ENCODE measurements at regions not wholly inside any gene's neighbourhood (a gene's known extent, or its start where the extent isn't known, plus 50 kb on each side); places are given as distances from the start of the nearest gene placed in this dataset.

DNA sequence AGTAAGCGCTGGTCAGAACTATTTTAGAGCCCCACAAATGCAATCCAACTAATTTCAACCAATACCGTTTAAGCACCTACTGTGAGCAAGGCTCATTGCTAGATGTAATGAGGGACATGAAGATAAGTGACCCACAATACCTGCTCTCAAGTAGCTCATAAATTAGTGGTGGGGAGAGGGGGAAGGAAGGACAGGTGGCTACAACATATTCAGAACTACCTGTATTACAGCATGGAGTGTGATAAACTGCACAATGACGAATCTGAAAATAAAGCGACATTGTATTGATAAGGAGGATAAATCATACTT, 311.6 kb upstream of the DIAPH2 start:
- Histone ChIP-seq H3K9me3 (ENCODE audit: control insufficient read depth, insufficient read depth, low read depth, low read length) (no peaks in the 10 kb centered on the region), H3K4me3 (ENCODE audit: low read depth in 2 of 2, low read length in 2 of 2) (no peak overlapping the region), H3K27ac (ENCODE audit: low read length) (no peak overlapping the region), H3K36me3 (ENCODE audit: control insufficient read depth, insufficient read depth, low read length) (no peaks in the 10 kb centered on the region), H3K4me1 (ENCODE audit: control insufficient read depth, insufficient read depth, low read length) (no peaks in the 10 kb centered on the region; the same call in 1 of the 2 replicates), H3K27me3 (ENCODE audit: control insufficient read depth, insufficient read depth, low read length) (no peaks in the 10 kb centered on the region)
- TF ChIP-seq, protein P1, sequence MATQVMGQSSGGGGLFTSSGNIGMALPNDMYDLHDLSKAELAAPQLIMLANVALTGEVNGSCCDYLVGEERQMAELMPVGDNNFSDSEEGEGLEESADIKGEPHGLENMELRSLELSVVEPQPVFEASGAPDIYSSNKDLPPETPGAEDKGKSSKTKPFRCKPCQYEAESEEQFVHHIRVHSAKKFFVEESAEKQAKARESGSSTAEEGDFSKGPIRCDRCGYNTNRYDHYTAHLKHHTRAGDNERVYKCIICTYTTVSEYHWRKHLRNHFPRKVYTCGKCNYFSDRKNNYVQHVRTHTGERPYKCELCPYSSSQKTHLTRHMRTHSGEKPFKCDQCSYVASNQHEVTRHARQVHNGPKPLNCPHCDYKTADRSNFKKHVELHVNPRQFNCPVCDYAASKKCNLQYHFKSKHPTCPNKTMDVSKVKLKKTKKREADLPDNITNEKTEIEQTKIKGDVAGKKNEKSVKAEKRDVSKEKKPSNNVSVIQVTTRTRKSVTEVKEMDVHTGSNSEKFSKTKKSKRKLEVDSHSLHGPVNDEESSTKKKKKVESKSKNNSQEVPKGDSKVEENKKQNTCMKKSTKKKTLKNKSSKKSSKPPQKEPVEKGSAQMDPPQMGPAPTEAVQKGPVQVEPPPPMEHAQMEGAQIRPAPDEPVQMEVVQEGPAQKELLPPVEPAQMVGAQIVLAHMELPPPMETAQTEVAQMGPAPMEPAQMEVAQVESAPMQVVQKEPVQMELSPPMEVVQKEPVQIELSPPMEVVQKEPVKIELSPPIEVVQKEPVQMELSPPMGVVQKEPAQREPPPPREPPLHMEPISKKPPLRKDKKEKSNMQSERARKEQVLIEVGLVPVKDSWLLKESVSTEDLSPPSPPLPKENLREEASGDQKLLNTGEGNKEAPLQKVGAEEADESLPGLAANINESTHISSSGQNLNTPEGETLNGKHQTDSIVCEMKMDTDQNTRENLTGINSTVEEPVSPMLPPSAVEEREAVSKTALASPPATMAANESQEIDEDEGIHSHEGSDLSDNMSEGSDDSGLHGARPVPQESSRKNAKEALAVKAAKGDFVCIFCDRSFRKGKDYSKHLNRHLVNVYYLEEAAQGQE (IDR thresholded peaks at IDR 0.05; ENCODE audit: insufficient read depth in 1 of 2, low read depth in 2 of 2, low read length in 1 of 2): no peak
- TF ChIP-seq, protein P2, sequence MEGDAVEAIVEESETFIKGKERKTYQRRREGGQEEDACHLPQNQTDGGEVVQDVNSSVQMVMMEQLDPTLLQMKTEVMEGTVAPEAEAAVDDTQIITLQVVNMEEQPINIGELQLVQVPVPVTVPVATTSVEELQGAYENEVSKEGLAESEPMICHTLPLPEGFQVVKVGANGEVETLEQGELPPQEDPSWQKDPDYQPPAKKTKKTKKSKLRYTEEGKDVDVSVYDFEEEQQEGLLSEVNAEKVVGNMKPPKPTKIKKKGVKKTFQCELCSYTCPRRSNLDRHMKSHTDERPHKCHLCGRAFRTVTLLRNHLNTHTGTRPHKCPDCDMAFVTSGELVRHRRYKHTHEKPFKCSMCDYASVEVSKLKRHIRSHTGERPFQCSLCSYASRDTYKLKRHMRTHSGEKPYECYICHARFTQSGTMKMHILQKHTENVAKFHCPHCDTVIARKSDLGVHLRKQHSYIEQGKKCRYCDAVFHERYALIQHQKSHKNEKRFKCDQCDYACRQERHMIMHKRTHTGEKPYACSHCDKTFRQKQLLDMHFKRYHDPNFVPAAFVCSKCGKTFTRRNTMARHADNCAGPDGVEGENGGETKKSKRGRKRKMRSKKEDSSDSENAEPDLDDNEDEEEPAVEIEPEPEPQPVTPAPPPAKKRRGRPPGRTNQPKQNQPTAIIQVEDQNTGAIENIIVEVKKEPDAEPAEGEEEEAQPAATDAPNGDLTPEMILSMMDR (IDR thresholded peaks at IDR 0.05): peak; percentile 51
- no TSS peak for BruUV-seq (replicated peaks)
- ChIA-PET POLR2A (no interaction called here), CTCF (interaction anchor here (0.7 kb wide), 1 partner anchor 1557 kb away, joined by 3 read pairs; no protein-coding TSS in a partner anchor)
- intact Hi-C loops (cut with micrococcal nuclease; ENCODE audit: unreplicated experiment): loop anchor here (10.0 kb wide), 2 partner anchors 312 to 382 kb away; partner anchors contain the start of gene DIAPH2
- DNase-seq (ENCODE audit: low read depth, low spot score): no peak
- ATAC-seq: no peak
- in situ Hi-C loops (cut with HindIII; ENCODE audit: low pct_unique_long_range_greater_than_20kb, low sequenced_read_pairs): no loop called here

DNA sequence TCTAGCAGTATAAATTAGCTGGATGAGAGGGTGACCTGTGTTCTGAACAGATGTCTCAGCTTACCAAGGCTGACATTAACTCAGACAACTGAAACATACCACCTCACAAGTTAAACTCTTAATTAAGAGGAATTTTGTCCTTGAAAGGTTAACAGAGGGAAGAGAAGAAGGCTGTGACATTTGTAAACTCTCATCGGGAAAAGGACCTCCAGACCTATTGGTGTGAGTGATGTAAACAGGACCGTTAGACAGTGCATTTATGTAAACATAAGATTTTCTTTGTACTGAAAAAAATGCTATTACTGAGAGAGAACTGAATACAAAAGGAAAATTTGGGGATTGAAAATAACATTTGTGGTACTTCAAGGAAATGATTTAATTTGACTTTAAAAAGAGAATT, 308.4 kb upstream of the DIAPH2 start:
- ChIA-PET CTCF (no interaction called here), POLR2A (no interaction called here)
- H3K36me3 ChIP-seq (ENCODE audit: control insufficient read depth, insufficient read depth, low read length): no peaks in the 10 kb centered on the region
- H3K9me3 ChIP-seq (ENCODE audit: control insufficient read depth, insufficient read depth, low read depth, low read length): no peaks in the 10 kb centered on the region
- H3K4me1 ChIP-seq (ENCODE audit: control insufficient read depth, insufficient read depth, low read length): no peaks in the 10 kb centered on the region; the same call in 1 of the 2 replicates
- no peak overlapping the region for H3K27ac ChIP-seq (ENCODE audit: low read length)
- H3K27me3 ChIP-seq (ENCODE audit: control insufficient read depth, insufficient read depth, low read length): no peaks in the 10 kb centered on the region
- intact Hi-C loops (cut with micrococcal nuclease; ENCODE audit: unreplicated experiment): loop anchor here (10.0 kb wide), 2 partner anchors 309 to 379 kb away; partner anchors contain the start of gene DIAPH2
- no TSS peak for BruUV-seq (replicated peaks)
- ATAC-seq (no peak), DNase-seq (ENCODE audit: low read depth, low spot score) (no peak)
- in situ Hi-C loops (cut with HindIII; ENCODE audit: low pct_unique_long_range_greater_than_20kb, low sequenced_read_pairs): no loop called here
- TF ChIP-seq, protein P1 (IDR thresholded peaks at IDR 0.05; ENCODE audit: insufficient read depth in 1 of 2, low read depth in 2 of 2, low read length in 1 of 2): no peak
- TF ChIP-seq SIN3A (IDR thresholded peaks at IDR 0.05; ENCODE audit: borderline replicate concordance, insufficient read depth, low read depth, low read length): no peak
- no peak for TF ChIP-seq TCF7L2 (IDR thresholded peaks at IDR 0.05; ENCODE audit: low read depth, low read length)
- no peak for TF ChIP-seq POLR2AphosphoS5 (IDR thresholded peaks at IDR 0.05; ENCODE audit: low read depth, low read length)
- TF ChIP-seq, protein P2 (IDR thresholded peaks at IDR 0.05): no peak
- H3K4me3 ChIP-seq (ENCODE audit: low read depth in 2 of 2, low read length in 2 of 2): no peak overlapping the region

All from Panc1 (cell line).